Prostate gland (tissue), 2 donors: ENCODE measurements at regions not wholly inside any gene's neighbourhood (a gene's known extent, or its start where the extent isn't known, plus 50 kb on each side); places are given as distances from the start of the nearest gene placed in this dataset.

Experiments used
- DNase-seq: peaks from one replicate; pipeline ENCODE4 v3.0.0-alpha.2; 2019; ENCODE audit warnings: low spot score
- H3K27ac ChIP-seq, 2 donors: fragments of 200-600 bp; sonication (generic); 2 replicates each; pipeline ENCODE4 v1.5.1; 2017 to 2019
- H3K27me3 ChIP-seq: fragments of 200-600 bp; sonication (generic); replicated peaks from 2 replicates; pipeline ENCODE4 v1.5.1; 2019; ENCODE audit not compliant: insufficient read depth
- H3K36me3 ChIP-seq, 2 donors: fragments of 200-600 bp; sonication (generic); 1 replicate in 1 of 2; 2 replicates in 1 of 2; pipeline versions ENCODE4 v1.5.1 to v1.8.1; 2017 to 2019
- H3K4me1 ChIP-seq: fragments of 200-600 bp; sonication (generic); replicated peaks from 2 replicates; pipeline ENCODE4 v1.5.1; 2019
- H3K4me3 ChIP-seq, 2 donors: fragments of 200-600 bp; sonication (generic); 2 replicates each; pipeline ENCODE4 v1.5.1; 2017 to 2019
- H3K9me3 ChIP-seq: fragments of 200-600 bp; sonication (generic); 2 replicates; pipeline ENCODE4 v1.5.1; 2017
- CTCF ChIP-seq, 4 experiments: fragments of 200-600 bp in 2 of 4; fragments of 450-650 bp in 2 of 4; sonication (generic) in 2 of 4; IDR thresholded peaks; 1 replicate in 3 of 4; 2 replicates in 1 of 4; pipeline ENCODE4 v1.5.1; 2016 to 2019; ENCODE audit warnings: antibody characterized with exemption in 4 of 4, mild to moderate bottlenecking in 2 of 4, moderate library complexity in 2 of 4
- POLR2A ChIP-seq: fragments of 450-650 bp; IDR thresholded peaks from one replicate; pipeline ENCODE4 v1.6.1; 2016; ENCODE audit warnings: antibody characterized with exemption, mild to moderate bottlenecking
- POLR2AphosphoS5 ChIP-seq: sonication (generic); formaldehyde crosslinking; IDR thresholded peaks from one replicate; pipeline ENCODE4 v1.6.1; 2017; ENCODE audit warnings: antibody characterized with exemption
- WGBS: methylation state at CpG from one replicate; pipeline ENCODE4 v1.1.5; 2018; 5-methylcytosine and 5-hydroxymethylcytosine counted together
- intact Hi-C: fragments of 100-400 bp; cut with DNase I; formaldehyde crosslinking; loops from one replicate; pipeline ENCODE4 v1.14.2; 2022

GRCh38 chr10:121082984-121083383 is 231.8 kb downstream of the WDR11 start:
- Histone ChIP-seq H3K9me3 (no peaks in the 10 kb centered on the region), H3K27me3 (no peaks in the 10 kb centered on the region), H3K27ac (no peak overlapping the region), H3K4me3 (no peak overlapping the region), H3K36me3 (no peaks in the 10 kb centered on the region), H3K4me1 (no peaks in the 10 kb centered on the region)
- TF ChIP-seq POLR2AphosphoS5 (no peak), POLR2A (no peak), CTCF (IDR thresholded peaks at IDR 0.05) (no peak)
- WGBS: 84% methylated on average over 3 of the region's 3 CpGs
- intact Hi-C loops: no loop called here
- no peak for DNase-seq

- H3K36me3 ChIP-seq: no peaks in the 10 kb centered on the region
- no peak for DNase-seq
- H3K4me1 ChIP-seq: no peaks in the 10 kb centered on the region
- no peaks in the 10 kb centered on the region for H3K9me3 ChIP-seq
- no peak overlapping the region for H3K27ac ChIP-seq
- TF ChIP-seq POLR2A (no peak), POLR2AphosphoS5 (no peak), CTCF (IDR thresholded peaks at IDR 0.05) (no peak)
- no peaks in the 10 kb centered on the region for H3K27me3 ChIP-seq
- intact Hi-C loops: no loop called here
- H3K4me3 ChIP-seq: no peak overlapping the region
- 81% methylated on average over 8 of the region's 8 CpGs for WGBS
Observed at GRCh38 chr10:121084016-121084674, 233.0 kb downstream of the WDR11 start.

GRCh38 chr10:121084675-121085070 is 233.5 kb downstream of the WDR11 start:
- no peaks in the 10 kb centered on the region for H3K4me1 ChIP-seq
- 87% methylated on average over 6 of the region's 7 CpGs for WGBS
- H3K27me3 ChIP-seq: no peaks in the 10 kb centered on the region
- intact Hi-C loops: no loop called here
- no peak overlapping the region for H3K27ac ChIP-seq
- H3K9me3 ChIP-seq: no peaks in the 10 kb centered on the region
- no peak for DNase-seq
- H3K36me3 ChIP-seq: no peaks in the 10 kb centered on the region
- no peak for TF ChIP-seq POLR2AphosphoS5
- TF ChIP-seq CTCF (IDR thresholded peaks at IDR 0.05): no peak
- TF ChIP-seq POLR2A: no peak
- no peak overlapping the region for H3K4me3 ChIP-seq

- 94% methylated on average over 6 of the region's 6 CpGs for WGBS
- intact Hi-C loops: no loop called here
- Histone ChIP-seq H3K9me3 (no peaks in the 10 kb centered on the region), H3K36me3 (no peaks in the 10 kb centered on the region), H3K4me1 (no peaks in the 10 kb centered on the region), H3K27ac (no peak overlapping the region), H3K27me3 (no peaks in the 10 kb centered on the region), H3K4me3 (no peak overlapping the region)
- no peak for DNase-seq
- no peak for TF ChIP-seq POLR2AphosphoS5
- no peak for TF ChIP-seq POLR2A
- no peak for TF ChIP-seq CTCF (IDR thresholded peaks at IDR 0.05)
Observed at GRCh38 chr10:121085367-121085766, 234.2 kb downstream of the WDR11 start.

- H3K36me3 ChIP-seq: no peaks in the 10 kb centered on the region
- H3K27ac ChIP-seq: no peak overlapping the region
- no peak for DNase-seq
- 86% methylated on average over 9 of the region's 9 CpGs for WGBS
- intact Hi-C loops: no loop called here
- H3K4me1 ChIP-seq: no peaks in the 10 kb centered on the region
- no peaks in the 10 kb centered on the region for H3K27me3 ChIP-seq
- no peak overlapping the region for H3K4me3 ChIP-seq
- TF ChIP-seq POLR2AphosphoS5 (no peak), POLR2A (no peak), CTCF (IDR thresholded peaks at IDR 0.05) (no peak)
- H3K9me3 ChIP-seq: no peaks in the 10 kb centered on the region
Observed at GRCh38 chr10:121087129-121087528, 236.0 kb downstream of the WDR11 start.
